HG03139 (cell line): ENCODE measurements at regions not wholly inside any gene's neighbourhood (a gene's known extent, or its start where the extent isn't known, plus 50 kb on each side); places are given as distances from the start of the nearest gene placed in this dataset.
"Not testable (repeated sequence)": the region's sequence is repeated elsewhere in the genome, so short reads cannot be mapped to it uniquely, and the experiment has no call there.

Experiments
- ATAC-seq: cut with Tn5 transposase; IDR thresholded peaks from one replicate; pipeline ENCODE4 v1.9.1; 2021; ENCODE audit not compliant: unreplicated experiment

DNA sequence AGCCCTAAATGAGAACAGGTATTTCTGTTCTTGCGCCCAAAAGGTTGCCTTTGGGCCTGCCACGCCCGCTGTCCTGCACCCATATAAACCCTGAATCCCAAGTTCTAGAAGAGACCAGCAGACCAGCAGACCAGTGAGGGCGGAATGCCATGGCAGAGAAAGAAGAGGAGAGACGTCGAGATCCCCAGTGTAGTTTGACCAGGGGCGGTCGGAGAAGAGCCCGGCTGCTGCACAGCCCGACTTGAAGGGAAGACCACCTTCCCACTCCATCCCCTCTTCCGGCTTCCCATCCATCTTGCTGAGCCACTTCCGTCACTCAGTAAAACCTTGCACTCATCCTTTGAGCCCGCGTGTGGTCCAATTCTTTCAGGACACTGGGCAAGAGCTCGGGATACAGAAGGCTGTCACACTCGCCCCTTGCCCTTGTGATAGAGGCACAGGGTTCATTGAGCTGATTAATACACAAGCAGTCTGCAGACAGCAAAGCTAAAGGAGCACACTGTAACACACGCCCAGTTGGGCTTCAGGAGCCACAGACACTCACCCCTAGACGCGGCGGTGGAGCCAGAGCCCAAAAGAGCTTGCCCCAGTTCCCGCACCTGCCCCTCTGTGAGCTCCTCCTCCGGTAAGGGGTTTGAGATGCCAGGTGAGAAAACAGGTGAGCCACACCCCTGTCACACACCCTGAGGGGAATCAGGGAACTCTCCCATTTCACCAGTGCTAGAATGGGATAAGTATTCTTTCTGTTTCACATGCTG, 230.8 kb downstream of the PCDH10 start:
- ATAC-seq: no peak

DNA sequence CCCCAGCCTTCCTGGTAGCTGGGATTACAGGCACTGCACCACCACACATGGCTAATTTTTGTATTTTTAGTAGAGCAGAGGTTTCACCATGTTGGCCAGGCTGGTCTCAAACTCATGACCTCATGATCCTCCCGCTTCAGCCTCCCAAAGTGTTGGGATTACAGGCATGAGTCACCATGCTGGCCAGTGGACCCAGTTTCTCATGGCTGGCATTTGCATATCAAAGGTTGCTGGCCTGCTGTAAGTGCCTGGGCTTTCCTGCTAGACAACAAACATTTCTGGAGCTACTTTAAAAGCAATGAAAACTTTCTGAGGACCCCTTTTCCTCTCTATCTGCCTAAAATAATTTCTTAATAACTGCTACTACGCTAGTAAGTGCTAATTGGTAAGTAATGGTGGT, 228.2 kb downstream of the PCDH10 start:
- ATAC-seq: no peak

DNA sequence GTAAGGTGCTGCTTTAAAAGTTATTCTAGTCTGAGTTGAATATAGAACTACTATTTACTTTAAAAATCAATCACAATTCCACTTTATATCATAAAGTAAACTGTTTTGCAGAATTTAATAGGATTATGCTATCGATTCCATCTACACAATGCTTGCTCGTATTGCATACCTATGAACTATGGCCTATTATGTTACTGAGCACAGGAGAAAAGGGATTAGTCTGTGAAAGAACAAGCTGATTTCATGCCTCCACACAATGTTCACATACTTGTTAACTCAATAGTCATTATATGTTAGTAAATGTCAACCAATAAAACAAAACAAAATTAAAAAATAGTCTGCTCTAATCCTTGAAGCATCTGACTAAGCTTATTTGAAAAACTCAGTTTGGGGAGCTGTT, 223.6 kb downstream of the PCDH10 start:
- no peak for ATAC-seq

DNA sequence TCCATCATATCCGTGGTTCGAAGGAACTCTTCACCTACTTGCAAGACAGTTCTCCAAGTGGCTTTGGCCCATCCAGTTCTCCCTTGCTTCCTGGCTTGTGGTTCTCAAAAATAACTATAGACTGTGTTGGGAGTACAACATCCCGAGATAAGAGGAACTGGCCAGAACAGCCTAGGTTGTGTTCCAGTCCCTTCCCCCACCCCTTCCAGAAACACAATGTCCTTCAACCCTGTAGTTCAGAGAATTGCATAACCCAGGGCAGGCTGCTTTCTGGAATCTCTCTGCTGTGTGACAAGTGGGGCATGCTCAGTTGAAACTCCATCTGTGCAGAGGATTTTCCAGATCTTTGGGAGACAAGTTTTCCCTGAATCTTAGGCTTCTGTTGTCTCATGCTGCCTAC, 206.5 kb downstream of the PCDH10 start:
- no peak for ATAC-seq

DNA sequence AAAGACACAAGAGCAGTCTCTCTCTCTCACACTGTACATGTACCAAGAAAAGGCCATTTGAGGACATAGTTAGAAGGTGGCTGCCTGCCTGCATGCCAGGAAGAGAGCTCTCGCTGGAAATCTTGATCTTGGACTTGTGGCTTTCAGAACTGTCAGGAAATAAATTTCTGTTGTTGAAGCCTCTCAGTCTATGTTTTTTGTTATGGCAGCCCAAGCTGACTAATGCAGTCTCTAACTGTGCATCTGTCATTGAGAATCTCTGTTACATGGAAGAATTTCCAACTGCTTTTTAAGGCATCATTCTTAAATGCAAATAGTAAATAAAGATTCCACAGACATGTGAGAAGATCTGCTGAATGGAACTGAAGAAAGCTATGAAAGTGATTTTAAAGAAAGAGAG, 198.3 kb downstream of the PCDH10 start:
- ATAC-seq: no peak

DNA sequence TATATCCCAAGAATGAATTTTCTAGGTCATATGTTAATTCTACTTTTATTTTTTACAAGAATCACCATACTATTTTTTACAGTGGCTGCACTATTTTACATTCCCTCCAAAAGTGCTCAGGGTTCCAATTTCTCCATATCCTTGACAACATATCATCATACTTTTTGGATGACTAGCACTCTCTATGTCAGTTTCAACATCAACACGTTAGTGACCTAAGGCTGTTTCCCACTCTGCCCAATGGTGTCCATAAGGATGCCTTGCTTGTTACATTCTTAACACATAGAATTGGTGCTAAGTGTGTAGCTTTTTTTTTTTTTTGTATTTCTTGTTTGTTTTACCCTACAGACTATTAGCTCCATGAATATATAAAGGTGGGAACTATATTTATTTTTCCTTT, 175.4 kb downstream of the PCDH10 start:
- ATAC-seq: no peak

DNA sequence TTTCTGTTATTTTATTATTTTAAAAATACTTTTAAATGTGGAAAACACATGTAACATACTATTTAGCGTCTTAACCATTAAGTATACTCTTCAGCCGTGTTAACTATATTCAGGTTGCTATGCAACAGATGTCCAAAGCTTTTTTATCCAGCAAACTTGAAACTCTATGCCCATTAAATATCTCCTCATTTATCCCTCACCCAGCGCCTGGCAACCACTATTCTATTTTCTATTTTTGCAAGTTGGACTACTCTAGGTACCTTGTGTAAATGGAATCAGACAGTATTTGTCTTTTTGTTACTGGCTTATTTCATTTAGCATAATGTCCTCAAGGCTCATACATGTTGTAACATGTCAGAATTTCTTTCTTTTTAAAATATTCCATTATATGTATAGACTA, 174.6 kb downstream of the PCDH10 start:
- no peak for ATAC-seq

DNA sequence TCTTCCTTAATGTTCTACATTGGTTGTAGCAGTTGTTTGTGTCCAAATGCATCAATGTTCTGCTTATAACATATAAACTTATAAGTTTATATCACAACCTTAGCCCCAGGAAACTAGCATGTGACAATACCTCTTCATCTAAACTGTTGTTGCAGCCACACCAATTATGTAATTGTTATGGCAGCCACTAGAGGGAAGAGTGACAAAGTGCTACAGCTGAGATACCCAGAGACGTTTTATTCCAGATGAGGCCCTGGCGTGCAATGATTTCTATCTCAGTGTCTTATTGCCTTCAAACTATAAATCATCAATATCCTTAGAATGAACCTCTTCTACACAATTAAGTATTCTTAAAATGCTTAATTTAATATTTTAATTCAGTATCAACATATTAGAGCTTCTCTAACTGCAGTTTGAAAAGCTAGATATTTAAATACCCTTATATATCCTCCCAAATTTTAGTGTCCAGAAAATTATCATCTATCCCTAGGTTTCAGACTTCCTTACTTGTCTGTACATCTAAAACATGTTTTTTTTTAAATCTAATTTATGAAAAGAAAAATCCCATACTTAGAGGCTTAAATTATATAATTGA, 171.6 kb downstream of the PCDH10 start:
- peak; percentile 84 for ATAC-seq

DNA sequence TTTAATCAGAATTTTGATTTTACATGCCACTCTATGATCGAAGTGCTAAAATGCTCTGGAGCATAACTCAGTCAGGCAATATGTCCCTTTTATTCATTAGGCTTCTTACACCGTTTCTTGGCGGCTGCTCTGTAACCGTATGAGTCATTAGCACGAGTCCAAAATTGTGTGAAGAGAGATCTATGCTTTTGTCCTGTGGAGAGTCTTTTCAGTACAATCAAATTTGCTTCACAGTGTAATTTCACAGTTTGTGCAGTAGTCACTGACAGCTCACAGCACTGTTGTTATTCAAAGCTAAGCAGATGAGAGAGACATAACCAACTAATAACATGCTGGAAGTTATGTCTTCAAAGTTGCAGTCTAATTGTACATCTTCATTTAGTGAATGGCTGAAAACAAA, 167.8 kb downstream of the PCDH10 start:
- no peak for ATAC-seq

DNA sequence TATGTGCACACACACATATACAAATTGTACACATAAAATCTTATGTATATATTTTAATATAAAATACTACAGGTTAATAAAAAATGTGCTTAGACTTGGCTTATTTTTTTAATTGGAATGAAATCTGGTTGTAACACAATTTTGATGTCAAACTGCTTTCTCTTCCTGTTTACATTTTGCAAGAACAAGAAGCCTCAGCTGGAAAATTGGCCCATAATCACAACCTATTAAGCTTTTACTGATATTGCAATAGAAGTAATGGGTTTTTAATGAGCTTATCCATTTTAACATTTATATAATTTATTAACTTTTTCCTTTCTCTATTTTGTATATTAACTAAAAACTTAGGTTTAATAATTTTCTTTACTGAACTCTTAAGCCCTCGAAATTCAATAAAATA, 165.9 kb downstream of the PCDH10 start:
- ATAC-seq: no peak

DNA sequence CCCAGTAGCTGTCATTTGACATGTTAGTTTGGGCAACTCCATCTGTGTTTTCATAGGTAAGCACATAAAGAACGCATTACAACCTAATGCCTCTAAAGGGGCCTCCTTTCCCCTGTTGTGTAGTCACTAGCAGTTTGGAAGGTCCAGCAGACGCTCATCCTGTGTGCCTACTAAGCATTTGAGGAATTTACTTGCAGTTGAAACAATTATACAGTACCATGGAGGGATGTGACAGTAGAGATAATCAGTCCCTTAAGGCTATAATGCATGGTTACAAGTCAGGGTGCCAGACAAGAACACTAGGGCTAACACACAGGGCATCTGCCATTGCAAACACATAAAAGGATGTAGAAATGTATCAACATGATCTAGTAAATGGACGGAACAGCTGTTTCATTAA, 138.3 kb downstream of the PCDH10 start:
- ATAC-seq: no peak

DNA sequence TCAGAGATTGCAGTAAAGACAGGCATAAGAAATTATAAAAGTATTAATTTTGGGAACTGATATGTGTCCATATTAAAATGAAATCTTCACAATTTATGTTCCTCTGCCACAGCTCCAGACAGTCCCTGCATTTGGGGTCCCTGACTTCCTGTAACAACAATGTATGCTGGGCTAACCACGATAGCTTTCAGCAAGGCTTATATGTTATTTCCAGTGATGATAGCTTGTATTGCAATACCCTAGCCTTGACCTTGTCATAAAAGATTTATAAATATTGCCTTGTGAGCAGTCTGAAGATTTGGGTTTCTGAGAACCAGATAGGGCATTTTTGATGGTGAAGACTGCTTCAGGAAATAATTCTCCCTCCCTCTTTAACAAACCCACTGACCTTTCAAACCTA, 129.5 kb downstream of the PCDH10 start:
- no peak for ATAC-seq

DNA sequence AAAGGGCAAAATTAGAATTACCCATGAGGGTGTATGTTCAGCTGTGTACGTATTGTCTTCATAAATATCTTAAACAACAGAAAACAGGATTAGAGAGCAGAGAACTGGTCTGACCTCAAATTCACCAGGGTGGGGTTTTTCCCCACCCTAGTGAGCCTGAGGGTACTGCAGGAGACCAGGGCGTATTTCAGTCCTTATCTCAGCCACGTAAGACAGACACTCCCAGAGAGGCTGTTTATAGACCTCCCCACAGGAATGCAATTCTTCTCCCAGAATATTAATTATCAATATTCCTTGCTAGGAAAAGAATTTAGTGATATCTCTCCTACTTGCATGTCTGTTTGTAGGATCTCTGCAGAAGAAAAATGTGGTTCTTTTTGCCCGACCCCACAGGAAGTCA, 128.8 kb downstream of the PCDH10 start:
- ATAC-seq: not testable (repeated sequence)

DNA sequence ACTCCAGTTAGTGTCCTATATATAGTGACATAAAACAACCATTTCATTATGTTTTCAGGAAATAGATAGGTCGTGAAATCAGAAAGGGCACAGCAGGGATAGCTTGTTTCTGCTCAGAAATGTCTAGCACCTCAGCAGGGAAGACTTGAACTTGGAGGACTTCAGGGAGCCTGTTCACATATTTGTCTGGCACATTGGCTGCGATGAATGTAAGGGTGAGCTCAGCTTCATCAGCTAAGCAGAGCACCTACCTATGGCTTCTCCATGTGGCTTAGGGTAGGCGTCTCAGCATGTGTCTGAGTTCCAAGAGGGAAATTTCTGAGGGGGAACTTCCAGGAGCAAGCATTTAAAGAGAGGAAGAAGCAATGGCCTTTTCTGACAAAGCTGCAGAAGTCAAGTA, 126.2 kb downstream of the PCDH10 start:
- ATAC-seq: no peak

DNA sequence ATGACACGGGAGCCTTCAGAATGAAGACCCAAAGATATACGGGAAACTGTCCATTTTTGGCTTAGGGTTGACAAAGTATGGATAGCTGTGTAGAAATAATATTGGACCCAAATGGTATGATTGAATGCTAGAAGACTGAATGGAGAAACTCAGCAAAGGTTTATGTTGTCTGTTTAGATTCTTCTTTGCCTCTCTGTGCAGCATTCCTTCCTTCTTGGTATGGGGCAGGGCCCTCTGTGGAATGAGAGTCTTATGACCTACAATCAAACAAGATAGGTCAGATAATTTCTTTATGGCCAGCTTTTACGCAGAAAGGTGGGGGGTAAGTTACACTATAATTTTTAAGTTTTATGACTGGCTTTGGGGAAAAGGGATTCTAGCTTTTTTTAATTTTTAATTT, 124.3 kb downstream of the PCDH10 start:
- no peak for ATAC-seq

DNA sequence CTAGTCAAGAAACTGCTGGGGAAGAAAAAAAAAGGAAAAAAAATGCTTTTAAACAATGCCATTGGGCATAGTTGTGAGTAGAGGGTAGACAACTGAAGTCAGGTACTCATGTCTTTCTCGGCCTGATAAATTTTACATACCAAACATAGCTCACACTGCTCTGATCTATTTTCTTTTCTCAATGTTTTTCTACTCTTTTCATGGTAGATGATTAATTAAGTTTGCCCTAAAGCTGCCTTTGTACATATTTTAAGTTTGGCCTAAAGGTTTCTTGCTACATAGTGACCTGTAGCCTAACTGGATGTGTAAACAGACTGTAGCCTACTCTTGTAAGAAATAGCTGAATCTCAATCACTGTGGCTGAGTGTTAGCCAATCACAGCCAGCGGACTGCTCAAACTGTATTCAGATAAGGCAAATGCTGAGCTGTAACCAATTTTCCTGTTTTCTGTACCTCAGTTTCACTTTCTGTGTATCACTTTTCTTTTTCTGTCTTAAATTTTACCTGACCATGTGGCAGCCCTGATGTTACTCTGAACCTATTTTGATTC, 121.0 kb downstream of the PCDH10 start:
- ATAC-seq: no peak

DNA sequence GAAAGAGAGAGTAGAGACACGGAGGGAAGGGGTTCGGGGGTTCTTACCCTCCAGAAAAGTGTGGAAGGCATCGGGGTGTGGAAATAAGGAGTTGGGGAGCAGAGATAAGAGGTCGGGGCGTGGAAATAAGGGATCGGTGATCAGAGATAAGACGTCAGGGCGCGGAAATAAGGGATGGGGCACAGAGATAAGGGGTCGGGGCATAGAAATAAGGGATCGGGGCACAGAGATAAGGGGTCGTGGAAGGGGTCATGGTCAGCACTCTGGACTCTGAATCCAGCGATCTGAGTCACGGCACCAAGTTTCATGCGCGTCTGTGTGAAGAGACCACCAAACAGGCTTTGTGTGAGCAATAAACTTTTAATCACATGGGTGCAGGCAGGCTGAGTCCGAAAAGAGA, 119.1 kb downstream of the PCDH10 start:
- no peak for ATAC-seq

DNA sequence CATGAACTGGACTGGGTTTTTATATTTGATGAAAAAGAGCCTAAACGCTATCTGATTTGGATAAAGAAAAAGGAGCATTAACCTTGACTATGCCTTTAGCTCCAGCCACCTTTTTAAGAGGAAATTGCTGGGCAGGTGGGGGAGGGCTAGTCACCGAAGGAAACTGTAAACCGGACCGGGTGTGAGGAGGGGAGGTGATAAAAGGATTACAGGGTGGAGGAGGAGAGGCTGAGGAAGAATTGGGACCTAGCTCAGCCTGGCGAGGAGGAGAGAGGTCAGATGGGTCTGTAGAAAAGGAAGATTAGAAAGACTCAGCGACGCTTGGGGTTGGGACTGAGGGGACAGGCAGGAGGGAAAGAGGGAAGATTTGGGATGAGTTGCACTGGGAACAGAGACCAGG, 118.4 kb downstream of the PCDH10 start:
- ATAC-seq: not testable (repeated sequence)

DNA sequence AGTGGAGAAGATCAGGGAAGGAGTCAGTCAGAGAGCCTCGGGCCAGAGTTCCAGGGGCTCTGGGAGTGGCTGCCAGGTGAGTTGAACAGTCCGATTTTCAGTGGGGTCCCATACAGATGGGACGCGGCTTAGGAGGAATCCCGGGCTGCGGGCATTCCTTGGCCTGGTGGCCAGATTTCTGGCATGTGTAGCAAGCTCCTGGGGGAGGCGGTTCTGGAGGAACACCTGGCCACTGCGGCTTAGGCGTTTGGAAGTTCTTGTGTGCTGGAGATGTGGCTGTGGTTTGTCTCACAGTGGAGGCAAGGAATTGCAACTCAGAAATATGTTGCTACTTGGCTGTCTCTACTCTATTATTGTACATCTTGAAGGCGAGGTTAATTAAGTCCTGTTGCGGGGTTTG, 117.9 kb downstream of the PCDH10 start:
- not testable (repeated sequence) for ATAC-seq

DNA sequence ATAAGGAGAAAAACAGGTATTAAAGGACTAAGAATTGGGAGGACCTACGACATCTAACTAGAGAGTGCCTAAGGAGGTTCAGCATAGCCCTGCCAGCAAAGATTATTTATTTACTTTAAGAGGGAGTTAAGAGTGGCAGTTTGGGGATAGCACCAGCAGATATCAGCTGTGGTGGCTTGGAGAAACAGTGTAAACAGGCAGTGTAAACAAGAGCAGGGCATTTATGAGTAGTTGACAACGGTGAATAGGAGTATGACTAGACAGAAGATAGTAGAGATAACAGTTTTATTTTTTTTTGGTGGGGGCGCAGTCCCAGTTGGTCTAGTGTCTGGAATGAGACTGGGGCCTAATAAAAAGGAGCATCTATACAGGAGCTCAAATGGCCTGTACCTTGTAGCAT, 115.2 kb downstream of the PCDH10 start:
- ATAC-seq: not testable (repeated sequence)

DNA sequence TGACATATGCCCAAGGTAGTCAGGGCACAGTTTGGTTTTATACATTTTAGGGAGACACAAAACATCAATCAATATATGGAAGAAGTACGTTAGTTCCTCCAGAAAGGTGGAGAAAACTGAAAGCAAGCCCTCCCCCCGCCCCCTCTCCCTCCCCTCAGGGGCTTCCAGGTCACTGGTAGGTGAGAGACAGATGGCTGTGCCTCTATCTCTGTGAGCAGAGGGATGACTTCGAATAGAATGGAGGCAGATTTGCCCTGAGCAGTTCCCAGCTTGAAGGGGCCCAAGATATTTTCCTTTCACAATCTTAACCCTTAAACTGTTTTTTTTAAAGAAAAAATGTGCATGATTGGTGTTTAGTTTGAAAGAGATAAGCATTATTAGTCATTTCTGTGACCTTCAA, 114.0 kb downstream of the PCDH10 start:
- no peak for ATAC-seq

DNA sequence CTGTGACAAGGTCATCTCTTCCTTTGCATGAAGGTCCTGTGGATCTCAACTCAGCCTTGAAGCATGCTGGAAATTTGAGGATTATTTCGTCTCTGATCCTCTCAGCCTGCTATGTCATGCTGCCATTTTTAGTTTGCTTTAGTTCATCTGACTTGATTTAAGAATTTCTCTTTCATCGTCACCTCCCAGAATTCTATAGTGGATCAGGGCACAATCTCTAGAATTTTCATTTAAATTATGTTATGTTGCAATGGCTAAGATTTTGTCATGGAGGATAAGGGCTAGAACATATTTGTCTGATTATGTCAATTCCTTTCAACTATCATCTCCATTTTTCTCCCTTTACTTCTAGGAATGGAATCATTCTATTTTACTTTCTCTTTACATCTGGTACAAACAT, 98.8 kb downstream of the PCDH10 start:
- ATAC-seq: no peak

DNA sequence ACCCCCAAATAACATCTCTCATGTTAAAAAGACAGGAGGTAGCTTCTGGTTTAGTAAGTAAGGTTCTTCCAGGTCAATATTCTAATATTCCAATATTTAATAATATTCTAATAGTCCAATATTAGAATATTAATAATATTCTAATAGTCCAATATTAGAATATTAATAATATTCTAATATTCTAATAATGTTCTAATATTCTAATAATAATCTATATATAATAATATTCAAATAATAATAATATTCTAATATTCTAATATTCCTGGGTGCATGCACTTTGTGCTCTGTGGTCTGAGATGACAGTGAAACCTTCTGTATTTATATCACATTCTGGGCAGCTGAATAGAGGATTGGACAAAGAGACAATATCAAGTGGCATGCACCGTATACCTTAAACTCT, 96.1 kb downstream of the PCDH10 start:
- no peak for ATAC-seq
